KBM-7 (cell line): ENCODE measurements at regions not wholly inside any gene's neighbourhood (a gene's known extent, or its start where the extent isn't known, plus 50 kb on each side); places are given as distances from the start of the nearest gene placed in this dataset.

ENCODE experiments used
- DNase-seq: peaks from one replicate; pipeline ENCODE4 v3.0.0-alpha.2; 2015
- in situ Hi-C: fragments of 300-500 bp; cut with MboI; formaldehyde crosslinking; loops from 2 replicates; pipeline ENCODE4 v1.14.3; 2020; ENCODE audit warnings: low sequenced_read_pairs, low pct_unique_long_range_greater_than_20kb, mixed read lengths

- in situ Hi-C loops: no loop called here
- DNase-seq: no peak
These were observed 63.0 kb upstream of the BASP1 start for GRCh38 chr5:17154211-17154996.

- DNase-seq: no peak
- in situ Hi-C loops: no loop called here
These were observed 61.0 kb upstream of the BASP1 start for GRCh38 chr5:17156463-17156862.

- in situ Hi-C loops: no loop called here
- no peak for DNase-seq
These were observed 60.1 kb upstream of the BASP1 start for GRCh38 chr5:17157294-17157693.

- in situ Hi-C loops: no loop called here
- no peak for DNase-seq
These were observed 59.4 kb upstream of the BASP1 start for GRCh38 chr5:17157916-17158529.

GRCh38 chr5:17160756-17161040, 56.7 kb upstream of the BASP1 start:
- in situ Hi-C loops: no loop called here
- no peak for DNase-seq

GRCh38 chr5:17161662-17162061, 55.8 kb upstream of the BASP1 start:
- DNase-seq: no peak
- in situ Hi-C loops: no loop called here

GRCh38 chr5:17163221-17163620, 54.2 kb upstream of the BASP1 start:
- in situ Hi-C loops: no loop called here
- no peak for DNase-seq

GRCh38 chr5:17167171-17167891, 50.1 kb upstream of the BASP1 start:
- in situ Hi-C loops: no loop called here
- DNase-seq: no peak
